ENCODE measurements at regions not wholly inside any gene's neighbourhood (a gene's known extent, or its start where the extent isn't known, plus 50 kb on each side); places are given as distances from the start of the nearest gene placed in this dataset.
"Not testable (repeated sequence)": the region's sequence is repeated elsewhere in the genome, so short reads cannot be mapped to it uniquely, and the experiment has no call there.

DNA sequence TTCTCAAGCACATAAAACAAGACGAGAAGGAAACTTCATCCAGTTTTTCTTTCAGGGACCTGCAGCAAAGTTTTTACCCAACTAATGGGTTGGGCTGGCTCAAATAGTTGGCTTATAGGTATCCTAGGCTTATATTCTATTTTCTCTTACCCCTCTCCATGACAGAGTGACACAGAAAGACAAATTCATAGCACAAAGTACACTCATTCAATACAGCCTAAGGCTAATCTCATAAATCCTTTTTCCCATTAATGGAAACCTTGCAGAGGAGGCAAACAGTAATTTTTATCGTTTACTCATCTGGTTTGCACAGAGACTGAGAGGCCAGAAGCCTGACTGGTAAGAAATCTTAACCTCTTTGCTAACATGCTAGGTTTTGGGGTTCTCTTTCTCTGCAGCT, 1589.9 kb downstream of the SLITRK1 start:
- no peak for DNase-seq

DNA sequence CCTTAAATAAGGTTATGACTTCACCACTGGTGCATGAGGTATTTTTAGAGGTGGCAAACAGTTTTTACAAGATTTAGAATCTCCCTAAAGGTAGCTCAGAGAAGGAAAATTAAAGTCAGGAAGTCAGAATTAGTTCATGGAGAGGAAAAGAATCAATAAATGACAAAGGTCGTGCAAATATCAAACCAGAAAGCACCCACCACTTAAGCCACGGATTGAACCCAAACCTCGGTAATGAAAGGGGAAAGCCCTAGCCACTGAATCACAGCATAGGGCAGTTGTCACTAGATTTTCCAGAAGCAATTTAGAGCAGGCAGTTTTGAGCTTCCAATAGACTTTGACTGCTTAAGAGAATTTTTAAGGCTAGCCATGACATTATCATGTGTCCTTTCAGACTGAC, 1590.4 kb downstream of the SLITRK1 start:
- DNase-seq: no peak

DNA sequence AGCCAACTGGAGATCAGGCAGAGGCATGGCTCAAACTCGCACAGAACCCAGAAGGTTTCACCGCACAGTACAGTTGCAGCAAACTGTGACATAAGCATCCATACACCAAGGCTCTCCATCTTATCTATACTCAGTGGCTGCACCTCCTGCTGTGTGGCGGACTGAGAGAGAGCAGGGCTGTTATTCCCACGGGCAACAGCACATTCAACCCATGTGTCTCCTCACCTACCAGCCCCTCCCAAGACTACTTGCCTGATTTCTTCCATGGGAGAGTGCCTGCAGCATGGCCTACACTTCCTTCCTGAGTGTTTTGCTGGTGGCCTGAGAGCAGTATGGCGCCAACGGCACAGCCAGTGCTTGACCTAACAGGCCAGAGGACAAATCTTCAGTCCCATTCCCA, 1606.6 kb downstream of the SLITRK1 start:
- no peak for DNase-seq

DNA sequence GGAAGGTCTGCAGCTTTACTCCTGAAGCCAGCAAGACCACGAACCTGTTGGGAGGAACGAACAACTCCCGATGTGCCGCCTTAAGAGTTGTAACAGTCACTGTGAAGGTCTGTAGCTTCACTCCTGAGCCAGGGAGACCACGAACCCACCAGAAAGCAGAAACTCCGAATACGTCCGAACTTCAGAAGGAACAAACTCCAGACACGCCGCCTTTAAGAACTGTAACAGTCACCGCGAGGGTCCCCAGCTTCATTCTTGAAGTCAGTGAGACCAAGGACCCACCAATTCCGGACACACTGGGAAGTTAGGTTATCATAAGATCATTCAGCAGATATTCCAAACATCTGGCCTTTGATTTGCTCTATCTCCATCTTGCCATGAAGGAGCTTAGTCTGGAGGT, 1623.0 kb downstream of the SLITRK1 start:
- DNase-seq: no peak

DNA sequence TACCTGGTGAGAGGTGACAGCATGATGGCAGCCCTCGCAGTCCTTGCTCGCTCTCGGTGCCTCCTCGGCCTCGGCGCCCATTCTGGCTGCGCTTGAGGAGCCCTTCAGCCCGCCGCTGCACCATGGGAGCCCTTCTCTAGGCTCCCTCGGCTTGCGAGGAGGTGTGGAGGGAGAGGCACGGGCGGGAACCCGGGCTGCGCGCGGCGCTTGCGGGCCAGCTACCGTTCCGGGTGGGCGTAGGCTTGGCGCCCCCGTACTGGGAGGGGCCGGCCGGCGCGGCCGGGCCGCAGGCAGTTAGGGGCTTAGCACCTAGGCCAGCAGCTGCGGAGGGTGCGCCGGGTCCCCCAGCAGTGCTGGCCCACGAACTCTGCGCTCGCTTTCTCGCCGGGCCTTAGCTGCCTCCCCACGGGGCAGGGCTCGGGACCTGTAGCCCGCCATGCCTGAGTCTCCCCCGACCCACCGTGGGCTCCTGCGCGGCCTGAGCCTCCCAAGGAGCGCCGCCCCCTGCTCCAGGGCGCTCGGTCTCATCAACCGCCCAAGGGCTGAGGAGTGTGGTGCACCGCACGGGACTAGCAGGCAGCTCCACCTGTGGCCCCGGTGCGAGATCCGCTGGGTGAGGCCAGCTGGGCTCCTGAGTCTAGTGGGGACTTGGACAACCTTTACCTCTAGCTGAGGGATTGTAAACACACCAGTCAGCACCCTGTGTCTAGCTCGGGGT, 1624.3 kb downstream of the SLITRK1 start:
- DNase-seq: no peak

DNA sequence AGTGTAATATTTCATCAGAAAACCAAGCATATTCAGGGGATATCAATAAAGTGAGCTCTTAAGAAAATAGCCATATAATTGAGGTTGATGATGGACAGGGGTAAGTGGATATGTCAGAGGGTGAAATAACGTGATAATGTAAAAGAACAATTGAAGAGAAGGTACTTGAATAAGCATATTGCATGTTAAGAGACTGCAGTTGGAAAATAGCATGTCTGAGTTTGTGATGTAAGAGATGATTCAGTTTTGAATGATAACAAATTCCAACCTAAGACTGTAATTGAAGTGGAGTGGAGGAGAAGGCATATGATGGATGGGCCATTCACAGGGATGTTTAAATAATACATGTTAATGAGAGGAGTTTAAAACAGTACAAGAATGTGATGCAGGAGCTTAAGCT, 1633.5 kb downstream of the SLITRK1 start:
- no peak for DNase-seq

DNA sequence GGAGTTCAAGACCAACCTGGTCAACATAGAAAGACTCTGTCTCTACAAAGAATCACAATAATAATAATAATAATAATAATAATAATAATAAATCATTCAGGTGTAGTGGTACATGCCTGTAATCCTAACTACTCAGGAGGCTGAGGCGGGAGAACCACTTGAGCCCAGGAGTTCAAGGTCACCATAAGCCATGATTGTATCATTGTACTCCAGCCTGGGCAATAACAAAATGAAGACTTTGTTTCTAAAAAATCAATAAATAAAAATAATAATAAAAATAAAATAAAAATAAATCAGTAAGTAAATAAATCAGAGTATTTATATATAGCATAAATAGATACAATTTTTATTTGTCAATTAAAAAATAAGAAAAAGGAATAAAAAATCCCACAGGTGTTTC, 1636.4 kb downstream of the SLITRK1 start:
- no peak for DNase-seq

DNA sequence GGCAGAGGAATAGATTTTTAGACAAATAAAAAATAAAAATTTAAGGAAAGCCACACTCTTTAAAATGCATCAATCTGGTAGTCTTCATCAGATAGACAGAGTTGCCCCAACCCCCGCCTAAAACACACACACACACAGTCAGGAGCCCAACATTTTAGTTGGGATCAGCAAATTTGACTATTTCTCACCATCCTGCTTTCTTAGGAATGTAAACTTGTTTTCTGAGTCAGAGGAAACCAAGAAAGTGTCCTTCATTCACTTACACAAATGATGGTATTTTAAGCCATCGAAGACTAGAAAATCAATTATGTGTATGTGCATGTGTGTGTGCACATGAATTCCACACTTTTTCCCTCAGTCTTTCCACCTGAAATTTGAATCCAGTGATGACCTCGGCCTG, 1657.5 kb downstream of the SLITRK1 start:
- DNase-seq: no peak

DNA sequence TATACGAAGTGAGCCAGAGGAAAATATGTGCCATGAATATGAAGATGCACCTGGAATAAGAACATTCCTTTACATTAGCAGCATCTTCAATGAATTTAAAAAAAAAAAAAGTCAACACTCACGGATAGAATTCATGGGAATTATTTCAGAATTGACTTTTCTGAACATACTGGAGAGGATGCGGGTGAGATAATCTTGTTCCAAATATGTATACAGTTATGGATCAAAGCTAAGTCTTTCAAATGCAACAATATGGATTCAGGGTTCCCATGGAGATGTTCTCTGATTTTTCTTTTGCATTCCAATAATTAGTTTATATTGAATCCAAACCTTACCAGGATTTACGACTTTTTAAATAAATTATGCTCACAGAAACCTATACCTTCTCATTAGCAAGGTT, 1660.7 kb downstream of the SLITRK1 start:
- no peak for DNase-seq

DNA sequence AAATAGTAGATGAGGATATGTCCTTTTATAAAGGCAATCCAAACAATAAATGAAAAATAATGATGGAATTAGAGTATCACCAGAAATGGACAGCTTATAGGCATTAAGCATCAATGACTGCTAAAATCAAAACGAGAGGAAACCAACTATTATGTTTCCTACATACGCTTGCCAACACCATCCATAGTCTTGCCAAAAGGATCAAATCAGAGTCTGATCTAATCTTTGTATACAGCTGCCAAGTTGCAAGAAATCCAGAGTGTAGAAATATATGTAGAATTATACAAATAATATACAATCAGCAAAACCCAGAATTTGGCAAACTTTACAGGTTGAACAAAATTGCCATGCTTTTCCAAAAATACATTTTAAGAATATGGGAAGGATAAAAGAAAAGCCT, 1661.6 kb downstream of the SLITRK1 start:
- no peak for DNase-seq

DNA sequence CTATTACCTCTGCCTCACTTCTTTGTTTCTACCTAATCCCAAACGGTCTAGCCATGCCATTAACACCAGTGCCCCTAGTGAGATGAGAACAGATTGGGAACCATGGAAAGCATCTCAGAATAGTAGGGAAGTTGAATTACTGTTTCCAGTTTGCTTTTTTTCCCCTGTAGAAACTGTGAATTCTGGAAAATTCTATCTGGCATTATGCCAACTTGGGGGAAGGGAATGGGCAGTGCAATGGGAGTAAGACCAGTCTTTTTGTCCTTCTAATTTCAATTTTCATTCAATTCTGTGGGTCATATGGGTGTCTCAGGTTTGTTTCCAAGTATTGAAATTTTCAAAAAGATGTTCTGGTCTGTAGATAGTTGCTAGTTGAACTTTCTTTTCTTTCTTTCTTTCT, 1666.1 kb downstream of the SLITRK1 start:
- DNase-seq: no peak

DNA sequence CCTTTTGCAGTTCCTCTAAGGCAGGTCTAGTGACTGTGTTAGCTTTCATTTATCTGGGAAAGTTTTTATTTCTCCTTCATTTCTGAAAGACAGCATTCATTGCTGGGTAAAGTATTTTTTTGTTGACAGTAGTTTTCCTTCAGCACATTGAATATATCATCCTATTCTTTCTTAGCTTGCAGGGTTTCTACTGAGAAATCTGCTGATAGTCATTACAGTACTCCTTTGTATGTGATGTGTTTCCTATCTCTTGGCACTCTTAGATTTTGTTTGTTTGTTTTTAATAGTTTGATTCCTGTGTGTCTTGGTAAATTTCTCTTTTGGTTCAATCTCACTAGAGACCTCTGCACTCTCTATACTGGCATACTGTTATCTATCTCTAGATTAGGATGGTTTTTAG, 1667.9 kb downstream of the SLITRK1 start:
- DNase-seq: no peak

DNA sequence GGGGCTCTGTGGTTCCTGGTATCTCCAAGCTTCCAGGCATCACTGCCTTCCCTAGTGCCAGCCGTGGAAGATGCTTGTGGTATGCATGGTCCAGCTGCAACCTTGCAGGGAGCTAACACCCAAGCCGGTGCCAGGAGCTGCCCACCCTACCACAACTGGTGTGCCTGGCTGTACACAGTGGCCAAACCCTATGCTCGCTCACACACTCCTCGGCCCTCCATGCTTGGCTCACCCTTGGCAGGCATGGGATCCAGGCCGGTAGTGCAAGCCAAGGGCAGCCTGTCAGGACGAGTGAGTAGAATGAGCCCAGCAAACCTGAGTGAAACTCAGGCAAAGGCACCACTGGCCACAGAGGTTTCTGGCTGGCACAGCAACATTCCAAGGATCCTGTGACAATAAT, 1676.0 kb downstream of the SLITRK1 start:
- no peak for DNase-seq

DNA sequence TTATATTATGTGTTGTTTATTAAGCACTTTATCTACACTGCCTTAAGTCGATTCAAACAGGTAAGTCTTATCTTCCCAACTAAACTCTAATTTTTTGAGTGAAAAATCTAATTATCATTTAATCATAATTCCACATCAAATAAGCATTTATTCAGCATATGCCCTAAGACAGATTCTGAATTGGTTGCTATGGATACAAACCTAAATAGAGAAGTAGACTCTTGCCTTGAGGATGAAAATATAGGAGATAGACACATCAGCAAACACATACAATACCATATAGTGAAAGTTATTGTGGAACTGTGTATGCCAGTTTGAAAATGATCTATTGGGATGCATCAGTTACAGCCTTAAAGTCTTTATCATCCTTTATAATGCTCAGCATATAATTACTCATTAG, 1679.9 kb downstream of the SLITRK1 start:
- DNase-seq: no peak

DNA sequence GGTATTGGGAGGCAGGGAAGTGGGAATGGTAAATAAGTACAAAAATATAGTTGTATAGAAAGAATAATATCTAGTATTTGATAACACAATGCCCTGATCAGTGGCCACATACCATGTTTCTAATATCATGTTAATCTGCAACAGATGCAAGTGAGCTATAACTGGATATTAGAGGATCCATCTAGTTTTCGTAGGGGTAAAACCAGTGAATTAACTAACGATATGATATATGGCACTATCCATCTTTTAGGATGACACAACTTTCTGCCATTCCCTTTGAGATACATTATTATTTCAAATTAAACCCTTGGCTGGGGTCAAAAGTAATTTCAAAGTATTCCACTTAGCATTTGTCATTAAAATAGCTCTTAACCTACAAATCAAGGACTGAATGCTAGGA, 1686.2 kb downstream of the SLITRK1 start:
- no peak for DNase-seq

DNA sequence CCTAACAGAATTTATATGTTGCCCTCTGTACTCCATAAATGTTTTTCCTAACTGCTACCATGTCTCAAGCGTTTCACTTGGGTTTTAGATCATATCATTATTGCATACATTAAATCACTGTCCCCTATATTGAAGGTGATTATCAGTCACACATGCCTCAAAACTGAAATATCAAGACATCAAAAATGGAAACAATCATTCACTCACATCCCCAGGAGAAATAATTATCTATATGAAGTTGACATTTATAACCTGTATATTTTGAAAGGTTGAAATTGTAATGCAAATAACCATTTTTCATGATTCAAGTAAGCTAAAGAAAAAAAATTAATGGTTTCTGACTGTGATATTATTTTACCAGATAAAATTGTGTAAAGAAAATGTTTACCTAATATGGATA, 1695.0 kb downstream of the SLITRK1 start:
- no peak for DNase-seq

DNA sequence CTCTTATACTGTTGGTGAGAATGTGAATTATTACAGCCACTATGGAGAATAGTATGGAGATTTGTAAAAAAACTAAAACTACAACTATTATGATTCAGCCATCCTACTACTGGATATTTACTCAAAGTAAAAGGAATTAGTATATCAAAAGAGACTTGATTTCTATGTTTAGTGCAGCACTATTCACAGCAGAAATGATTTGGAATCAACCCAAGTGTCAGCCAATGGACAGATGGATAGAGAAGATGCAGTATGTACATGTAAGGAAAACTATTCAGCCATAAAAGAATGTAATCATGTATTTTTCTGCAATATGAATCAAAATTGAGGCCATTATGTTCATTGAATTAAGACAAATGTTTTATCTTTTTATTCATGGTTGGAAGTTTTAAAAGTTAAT, 1705.5 kb downstream of the SLITRK1 start:
- no peak for DNase-seq

DNA sequence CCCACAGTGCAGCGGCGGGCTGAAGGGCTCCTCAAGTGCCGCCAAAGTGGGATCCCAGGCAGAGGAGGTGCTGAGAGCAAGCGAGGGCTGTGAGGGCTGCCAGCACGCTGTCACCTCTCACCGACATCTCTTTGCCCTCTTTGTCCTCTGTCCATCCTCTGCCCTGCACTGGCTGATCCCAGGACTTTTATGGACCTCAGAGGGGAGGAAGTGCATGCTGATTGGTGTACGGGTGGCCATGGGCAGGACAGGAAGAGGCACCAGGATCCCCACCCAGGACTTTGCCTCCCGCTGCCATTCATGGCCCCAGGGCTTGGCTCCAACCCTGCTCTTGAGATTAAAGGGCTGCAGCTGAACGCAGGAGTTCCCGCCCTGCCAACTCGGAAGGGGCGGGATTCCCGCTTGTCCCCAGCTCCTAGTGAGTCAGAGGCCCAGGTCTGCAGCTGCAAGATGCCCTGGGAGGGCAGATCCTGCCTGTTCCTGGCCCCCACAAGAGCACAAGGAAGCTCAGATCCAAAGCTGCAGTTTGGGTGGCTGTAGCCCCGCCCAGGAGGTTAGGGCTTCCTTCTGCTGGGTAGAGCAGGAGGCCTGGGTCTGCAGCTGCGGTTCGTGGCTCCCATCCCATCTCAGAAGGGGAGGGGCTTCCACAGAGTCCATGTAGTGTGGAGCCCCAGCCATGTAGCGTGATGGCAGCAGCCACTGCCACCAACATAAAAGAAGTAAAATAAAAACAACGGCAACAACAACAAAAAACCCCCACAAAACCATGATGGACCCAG, 1716.7 kb downstream of the SLITRK1 start:
- no peak for DNase-seq

DNA sequence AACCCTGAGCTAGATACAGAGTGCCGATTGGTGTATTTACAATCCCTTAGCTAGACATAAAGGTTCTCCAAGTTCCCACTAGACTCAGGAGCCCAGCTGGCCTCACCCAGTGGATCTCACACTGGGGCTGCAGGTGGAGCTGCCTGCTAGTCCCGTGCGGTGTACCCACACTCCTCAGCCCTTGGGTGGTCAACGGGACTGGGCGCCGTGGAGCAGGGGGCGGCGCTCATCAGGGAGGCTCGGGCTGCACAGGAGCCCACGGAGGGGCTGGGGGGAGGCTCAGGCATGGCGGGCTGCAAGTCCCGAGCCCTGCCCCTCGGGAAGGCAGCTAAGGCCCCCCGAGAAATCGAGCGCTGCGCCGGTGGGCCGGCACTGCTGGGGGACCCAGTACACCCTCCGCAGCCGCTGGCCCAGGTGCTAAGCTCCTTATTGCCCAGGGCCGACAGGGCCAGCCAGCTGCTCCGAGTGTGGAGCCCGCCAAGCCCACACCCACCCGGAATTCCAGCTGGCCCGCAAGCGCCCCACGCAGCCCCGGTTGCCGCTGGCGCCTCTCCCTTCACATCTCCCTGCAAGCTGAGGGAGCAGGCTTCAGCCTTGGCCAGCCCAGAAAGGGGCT, 1717.4 kb downstream of the SLITRK1 start:
- DNase-seq: not testable (repeated sequence)

DNA sequence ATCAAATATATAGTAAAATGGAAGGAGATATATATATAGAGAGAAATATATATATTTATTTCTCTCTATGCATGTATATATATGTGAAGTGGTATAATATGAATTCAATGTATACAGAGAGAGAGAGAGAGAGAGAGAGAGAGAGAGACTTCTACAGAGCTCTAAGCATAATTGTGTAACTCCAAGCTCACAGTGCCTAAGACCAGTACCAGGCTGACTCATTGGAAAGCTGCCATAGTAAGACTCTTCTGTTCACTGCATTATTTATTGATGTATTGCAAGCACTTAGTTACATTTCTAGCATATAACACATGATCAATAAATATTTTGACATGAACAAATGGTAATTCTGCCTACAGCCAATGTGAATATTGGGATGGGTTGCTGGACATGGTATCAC, 1734.7 kb downstream of the SLITRK1 start:
- DNase-seq: no peak

DNA sequence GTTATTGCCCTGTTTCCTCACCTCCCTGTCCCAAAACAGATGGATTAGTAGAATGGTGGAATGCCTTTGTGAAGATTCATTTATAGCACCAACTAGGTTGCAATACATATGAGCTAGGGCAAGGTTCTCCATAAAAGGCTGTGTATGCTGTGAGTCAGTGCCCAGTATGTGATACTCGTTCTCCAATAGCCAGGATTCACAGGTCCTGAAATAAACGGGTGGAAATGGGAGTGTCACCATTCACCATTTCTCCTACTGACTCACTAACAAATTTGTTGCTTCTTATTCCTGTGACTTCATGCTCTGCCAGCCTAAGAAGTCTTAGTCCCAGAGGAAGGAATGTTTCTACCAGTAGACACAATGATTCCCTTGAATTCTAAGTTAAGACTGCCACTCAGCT, 1745.4 kb downstream of the SLITRK1 start:
- DNase-seq: no peak

DNA sequence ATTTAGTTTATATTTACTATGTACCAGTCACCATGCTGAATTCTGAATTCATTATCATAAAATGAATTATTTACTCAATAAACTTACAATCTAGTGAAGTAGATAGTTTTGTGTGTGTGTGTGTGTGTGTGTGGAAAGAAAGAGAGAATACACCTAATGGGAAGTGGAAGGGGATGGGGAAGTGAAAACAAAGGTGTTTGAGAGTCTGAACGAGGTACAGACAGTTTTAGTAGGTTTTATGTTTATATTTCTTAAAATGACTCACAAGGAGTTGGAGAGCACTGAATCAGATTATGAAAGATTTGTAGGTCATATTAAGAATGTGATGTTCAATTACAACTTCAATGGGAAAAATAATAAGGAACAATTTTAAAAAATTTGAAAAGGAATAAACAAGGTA, 1753.0 kb downstream of the SLITRK1 start:
- no peak for DNase-seq

DNA sequence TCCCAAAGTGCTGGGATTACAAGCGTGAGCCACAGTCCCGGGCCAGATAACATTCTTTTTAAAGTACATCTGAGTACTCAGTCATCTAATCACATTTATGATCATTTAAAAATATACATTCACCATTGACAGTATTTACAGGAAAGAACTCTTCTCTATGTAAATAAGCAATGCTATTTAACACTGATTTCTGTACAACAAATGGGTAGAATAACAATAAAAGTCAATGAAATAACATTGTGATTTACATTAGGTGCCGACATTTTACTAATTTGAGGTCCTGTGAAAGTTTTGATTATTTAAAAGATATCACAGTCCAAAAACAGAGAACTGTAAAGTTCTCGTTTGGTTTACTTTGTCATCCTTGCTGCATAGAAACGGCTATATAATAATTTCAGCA, 1763.7 kb downstream of the SLITRK1 start:
- DNase-seq: no peak

DNA sequence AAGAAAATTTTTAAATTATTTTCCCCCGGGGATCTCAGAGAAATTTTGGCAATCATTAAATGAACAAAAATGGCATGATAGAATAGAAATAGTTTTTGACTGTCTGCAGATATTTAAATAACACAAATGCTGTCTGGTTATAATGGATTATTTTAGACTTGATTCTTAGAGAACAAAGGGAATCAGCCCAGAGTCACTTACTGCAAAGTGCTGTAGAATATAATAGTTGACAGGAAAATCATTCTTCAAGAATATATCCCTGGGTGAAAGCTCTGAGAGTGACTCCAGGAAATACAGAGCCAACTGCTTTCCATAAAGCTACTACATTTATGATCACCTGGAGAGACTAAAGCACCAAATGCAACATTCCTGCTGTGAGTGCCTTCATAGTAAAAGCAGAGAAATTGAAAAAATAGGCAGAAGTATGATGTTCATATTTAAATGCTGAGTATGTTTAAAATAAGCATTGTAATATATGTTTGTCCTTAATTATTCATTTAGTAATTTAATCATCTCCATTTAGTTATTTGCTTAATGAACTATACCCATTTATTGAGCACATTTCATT, 1765.8 kb downstream of the SLITRK1 start:
- DNase-seq: no peak
